HAP-1 (cell line): ENCODE measurements at regions not wholly inside any gene's neighbourhood (a gene's known extent, or its start where the extent isn't known, plus 50 kb on each side); places are given as distances from the start of the nearest gene placed in this dataset.

ENCODE experiments used
- DNase-seq, 2 experiments: peaks; one replicate each; pipeline ENCODE4 v3.0.0-alpha.2; 2016 to 2020; ENCODE audit warnings: low spot score in 2 of 2
- H3K27me3 ChIP-seq: fragments of 250-450 bp; sonication (Bioruptor Pico); 2 replicates; pipeline ENCODE4 v1.5.1; 2020; ENCODE audit warnings: low read depth, mild to moderate bottlenecking, moderate library complexity
- H3K36me3 ChIP-seq: fragments of 250-450 bp; sonication (Bioruptor Pico); replicated peaks from 2 replicates; pipeline ENCODE4 v1.5.1; 2020; ENCODE audit warnings: mild to moderate bottlenecking
- H3K4me1 ChIP-seq: fragments of 250-450 bp; sonication (Bioruptor Pico); 2 replicates; pipeline ENCODE4 v1.5.1; 2020; ENCODE audit warnings: mild to moderate bottlenecking
- H3K4me3 ChIP-seq: fragments of 250-450 bp; sonication (Bioruptor Pico); 2 replicates; pipeline ENCODE4 v1.5.1; 2020; ENCODE audit warnings: mild to moderate bottlenecking, moderate library complexity
- H3K9me3 ChIP-seq: fragments of 250-450 bp; sonication (Bioruptor Pico); 2 replicates; pipeline ENCODE4 v1.5.1; 2020; ENCODE audit warnings: mild to moderate bottlenecking, moderate library complexity
- in situ Hi-C: fragments of 300-500 bp; cut with MboI; formaldehyde crosslinking; loops from 3 replicates; pipeline ENCODE4 v1.14.3; 2020; ENCODE audit warnings: low sequenced_read_pairs, inconsistent platforms, mixed read lengths

GRCh38 chr1:80919426-80919825, 881.3 kb upstream of the ADGRL2 start:
- Histone ChIP-seq H3K4me1 (peaks cover 16% of the 10 kb centered on the region), H3K4me3 (no peak overlapping the region), H3K9me3 (no peaks in the 10 kb centered on the region), H3K27me3 (no peaks in the 10 kb centered on the region), H3K36me3 (no peaks in the 10 kb centered on the region)
- no peak for DNase-seq
- in situ Hi-C loops = no loop called here

DNA sequence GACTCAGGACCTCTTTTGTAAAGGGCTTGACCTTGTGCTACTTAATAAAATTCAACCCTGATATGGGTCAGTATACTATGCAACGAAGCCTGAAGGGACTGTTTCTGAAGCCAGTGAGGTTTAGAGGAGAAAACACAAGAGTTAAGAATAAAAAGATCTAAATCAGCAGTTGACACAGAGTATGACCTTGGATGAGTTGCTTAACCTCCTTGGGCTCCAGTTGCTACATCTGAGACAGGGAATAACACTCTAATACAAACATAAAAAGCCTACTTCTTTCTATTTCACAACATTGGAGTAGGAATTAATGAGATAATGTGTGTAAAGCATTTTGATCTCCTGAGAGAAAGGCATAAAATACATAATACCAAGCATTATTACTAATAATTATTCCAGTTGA, 882.4 kb upstream of the ADGRL2 start:
- in situ Hi-C loops = no loop called here
- Histone ChIP-seq H3K9me3 (no peaks in the 10 kb centered on the region), H3K36me3 (no peaks in the 10 kb centered on the region), H3K4me3 (no peak overlapping the region), H3K27me3 (no peaks in the 10 kb centered on the region), H3K4me1 (peaks cover 16% of the 10 kb centered on the region)
- DNase-seq = peak in 1 of 2 experiments; percentile 27

DNA sequence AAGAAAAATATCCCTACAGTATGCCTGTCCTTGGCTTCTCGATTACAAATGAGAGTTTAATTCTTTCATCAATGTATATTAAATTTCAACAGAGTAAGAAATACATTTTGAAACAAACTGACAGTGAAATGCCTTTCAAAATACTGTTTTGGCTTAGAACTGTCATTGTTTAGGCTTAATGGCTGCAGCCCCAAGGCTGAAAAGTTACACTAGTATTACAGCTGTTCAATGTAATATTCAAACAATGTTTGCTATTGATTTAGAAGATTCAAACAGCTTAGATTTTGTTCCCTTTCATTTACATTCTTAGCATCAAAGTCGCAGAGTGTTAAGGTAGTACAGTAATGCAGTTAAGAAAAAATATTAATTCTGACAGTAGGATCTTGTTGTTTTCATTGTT, 882.9 kb upstream of the ADGRL2 start:
- peak in 1 of 2 experiments; percentile 59 for DNase-seq
- Histone ChIP-seq H3K9me3 (no peaks in the 10 kb centered on the region), H3K4me1 (peaks cover 16% of the 10 kb centered on the region), H3K27me3 (no peaks in the 10 kb centered on the region), H3K36me3 (no peaks in the 10 kb centered on the region), H3K4me3 (no peak overlapping the region)
- in situ Hi-C loops = no loop called here

- no peaks in the 10 kb centered on the region for H3K9me3 ChIP-seq
- peaks cover 16% of the 10 kb centered on the region for H3K4me1 ChIP-seq
- no peak overlapping the region for H3K4me3 ChIP-seq
- no peak for DNase-seq
- in situ Hi-C loops = no loop called here
- H3K27me3 ChIP-seq = no peaks in the 10 kb centered on the region
- H3K36me3 ChIP-seq = no peaks in the 10 kb centered on the region
These were observed 883.5 kb upstream of the ADGRL2 start for GRCh38 chr1:80917225-80917624.

DNA sequence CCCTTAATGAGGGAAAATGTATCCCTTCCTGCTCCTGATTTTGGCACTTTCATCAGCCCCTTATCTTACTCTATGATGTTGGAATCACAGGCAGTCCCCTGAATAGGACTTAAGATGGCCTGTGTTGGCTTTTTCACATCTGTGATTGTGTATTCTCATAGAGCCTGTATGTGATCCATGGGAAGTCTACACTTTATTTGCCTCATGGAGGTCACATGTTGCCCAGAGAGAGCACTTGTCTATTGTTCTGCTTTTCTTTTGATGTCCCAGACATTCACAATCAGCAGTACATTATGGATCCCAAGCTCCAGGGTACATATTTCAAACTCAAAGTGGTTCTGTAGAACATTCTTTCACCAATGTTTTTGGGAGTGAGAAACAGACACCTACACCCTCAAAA, 885.2 kb upstream of the ADGRL2 start:
- Histone ChIP-seq H3K9me3 (no peaks in the 10 kb centered on the region), H3K27me3 (no peaks in the 10 kb centered on the region), H3K4me1 (peaks cover 17% of the 10 kb centered on the region), H3K36me3 (no peaks in the 10 kb centered on the region), H3K4me3 (no peak overlapping the region)
- DNase-seq = no peak
- in situ Hi-C loops = no loop called here

- Histone ChIP-seq H3K4me1 (peaks cover 17% of the 10 kb centered on the region), H3K36me3 (no peaks in the 10 kb centered on the region), H3K27me3 (no peaks in the 10 kb centered on the region), H3K9me3 (no peaks in the 10 kb centered on the region), H3K4me3 (no peak overlapping the region)
- in situ Hi-C loops = no loop called here
- no peak for DNase-seq
These were observed 890.3 kb upstream of the ADGRL2 start for GRCh38 chr1:80910426-80910825.

DNA sequence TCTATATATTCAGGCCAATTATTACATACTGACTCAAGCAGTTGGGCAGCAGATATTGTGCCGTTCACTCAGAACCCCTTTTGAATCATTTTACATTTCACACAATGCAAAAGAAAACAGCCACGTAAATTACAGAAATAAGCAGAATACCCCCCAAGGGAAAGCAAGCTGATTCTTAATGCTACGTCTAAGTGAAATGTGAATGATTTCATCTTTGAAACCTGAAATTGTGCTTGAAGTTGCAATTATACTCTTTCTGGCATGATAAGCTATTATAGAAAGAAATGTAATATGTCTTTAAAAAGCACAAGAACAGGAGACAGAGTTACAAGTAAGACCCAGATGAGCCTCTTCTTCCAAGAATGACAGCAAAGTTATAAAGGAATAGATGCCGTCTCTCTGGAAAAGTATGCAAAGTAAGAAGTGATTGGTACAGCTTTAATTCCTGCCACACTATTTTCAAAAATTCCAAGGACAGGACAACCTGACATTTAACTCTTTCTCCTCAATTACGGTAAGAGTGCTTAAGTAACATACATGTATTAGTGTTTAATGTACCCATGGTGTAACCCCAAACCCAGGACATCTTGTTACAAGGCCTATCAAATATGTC, 891.5 kb upstream of the ADGRL2 start:
- in situ Hi-C loops = no loop called here
- H3K27me3 ChIP-seq = no peaks in the 10 kb centered on the region
- no peaks in the 10 kb centered on the region for H3K36me3 ChIP-seq
- H3K4me1 ChIP-seq = peaks cover 17% of the 10 kb centered on the region
- no peaks in the 10 kb centered on the region for H3K9me3 ChIP-seq
- DNase-seq = no peak
- H3K4me3 ChIP-seq = no peak overlapping the region

GRCh38 chr1:80896781-80897356, 903.9 kb upstream of the ADGRL2 start:
- Histone ChIP-seq H3K4me1 (peaks cover 19% of the 10 kb centered on the region), H3K9me3 (no peaks in the 10 kb centered on the region), H3K4me3 (no peak overlapping the region), H3K36me3 (no peaks in the 10 kb centered on the region), H3K27me3 (no peaks in the 10 kb centered on the region)
- no peak for DNase-seq
- in situ Hi-C loops = no loop called here

GRCh38 chr1:80894921-80895320, 905.8 kb upstream of the ADGRL2 start:
- H3K36me3 ChIP-seq = no peaks in the 10 kb centered on the region
- H3K4me3 ChIP-seq = no peak overlapping the region
- H3K4me1 ChIP-seq = peaks cover 19% of the 10 kb centered on the region
- H3K27me3 ChIP-seq = no peaks in the 10 kb centered on the region
- no peak for DNase-seq
- in situ Hi-C loops = no loop called here
- no peaks in the 10 kb centered on the region for H3K9me3 ChIP-seq

- Histone ChIP-seq H3K4me3 (no peak overlapping the region), H3K27me3 (no peaks in the 10 kb centered on the region), H3K4me1 (peaks cover 19% of the 10 kb centered on the region), H3K36me3 (no peaks in the 10 kb centered on the region), H3K9me3 (no peaks in the 10 kb centered on the region)
- in situ Hi-C loops = no loop called here
- peak in 1 of 2 experiments; percentile 34 for DNase-seq
These were observed 907.6 kb upstream of the ADGRL2 start for GRCh38 chr1:80893115-80893514.

GRCh38 chr1:80892539-80892938, 908.2 kb upstream of the ADGRL2 start:
- H3K9me3 ChIP-seq = no peaks in the 10 kb centered on the region
- no peaks in the 10 kb centered on the region for H3K27me3 ChIP-seq
- peaks cover 19% of the 10 kb centered on the region for H3K4me1 ChIP-seq
- in situ Hi-C loops = no loop called here
- H3K36me3 ChIP-seq = no peaks in the 10 kb centered on the region
- peak; percentile 27 to 83 for DNase-seq
- H3K4me3 ChIP-seq = no peak overlapping the region

- peaks cover 19% of the 10 kb centered on the region for H3K4me1 ChIP-seq
- no peaks in the 10 kb centered on the region for H3K36me3 ChIP-seq
- H3K4me3 ChIP-seq = no peak overlapping the region
- H3K9me3 ChIP-seq = no peaks in the 10 kb centered on the region
- in situ Hi-C loops = no loop called here
- H3K27me3 ChIP-seq = no peaks in the 10 kb centered on the region
- DNase-seq = no peak
These were observed 908.9 kb upstream of the ADGRL2 start for GRCh38 chr1:80891871-80892270.

GRCh38 chr1:80882553-80882952, 918.2 kb upstream of the ADGRL2 start:
- no peaks in the 10 kb centered on the region for H3K36me3 ChIP-seq
- H3K4me3 ChIP-seq = no peak overlapping the region
- no peaks in the 10 kb centered on the region for H3K27me3 ChIP-seq
- no peaks in the 10 kb centered on the region for H3K4me1 ChIP-seq
- in situ Hi-C loops = no loop called here
- no peak for DNase-seq
- H3K9me3 ChIP-seq = no peaks in the 10 kb centered on the region

- Histone ChIP-seq H3K4me1 (no peaks in the 10 kb centered on the region), H3K27me3 (no peaks in the 10 kb centered on the region), H3K9me3 (no peaks in the 10 kb centered on the region), H3K36me3 (no peaks in the 10 kb centered on the region), H3K4me3 (no peak overlapping the region)
- no peak for DNase-seq
- in situ Hi-C loops = no loop called here
These were observed 922.4 kb upstream of the ADGRL2 start for GRCh38 chr1:80878343-80878742.

GRCh38 chr1:80876035-80876434, 924.7 kb upstream of the ADGRL2 start:
- Histone ChIP-seq H3K27me3 (no peaks in the 10 kb centered on the region), H3K4me3 (no peak overlapping the region), H3K4me1 (no peaks in the 10 kb centered on the region), H3K36me3 (no peaks in the 10 kb centered on the region), H3K9me3 (no peaks in the 10 kb centered on the region)
- no peak for DNase-seq
- in situ Hi-C loops = no loop called here
